EH (cell line): ENCODE measurements at regions not wholly inside any gene's neighbourhood (a gene's known extent, or its start where the extent isn't known, plus 50 kb on each side); places are given as distances from the start of the nearest gene placed in this dataset.
A peak's percentile ranks its signal among the peaks of the same experiment; 100 is the strongest.

ENCODE experiments used
- DNase-seq: peaks from one replicate; pipeline ENCODE4 v3.0.0-alpha.2; 2015; ENCODE audit warnings: low read depth

- DNase-seq: no peak
These were observed 164.3 kb downstream of the SETD4 start for GRCh38 chr21:35896060-35896459.

GRCh38 chr21:35895598-35895997 is 164.7 kb downstream of the SETD4 start:
- DNase-seq: peak; percentile 3

GRCh38 chr21:35893156-35893555 is 167.2 kb downstream of the SETD4 start:
- no peak for DNase-seq

- DNase-seq: no peak
These were observed 173.4 kb downstream of the SETD4 start for GRCh38 chr21:35886887-35887286.

GRCh38 chr21:35885942-35886541 is 174.3 kb downstream of the SETD4 start:
- DNase-seq: no peak

- peak; percentile 65 for DNase-seq
These were observed 177.5 kb downstream of the SETD4 start for GRCh38 chr21:35882791-35883240.

GRCh38 chr21:35873441-35873840 is 186.9 kb downstream of the SETD4 start:
- DNase-seq: peak; percentile 4

GRCh38 chr21:35871906-35872305 is 188.4 kb downstream of the SETD4 start:
- no peak for DNase-seq

GRCh38 chr21:35868869-35869223 is 191.5 kb downstream of the SETD4 start:
- DNase-seq: no peak

GRCh38 chr21:35868005-35868868 is 192.1 kb downstream of the SETD4 start:
- DNase-seq: no peak

GRCh38 chr21:35864039-35864438 is 196.3 kb downstream of the SETD4 start:
- no peak for DNase-seq

GRCh38 chr21:35862969-35863368 is 197.4 kb downstream of the SETD4 start:
- DNase-seq: no peak

GRCh38 chr21:35861661-35862060 is 198.7 kb downstream of the SETD4 start:
- peak; percentile 69 for DNase-seq

- no peak for DNase-seq
These were observed 200.0 kb downstream of the SETD4 start for GRCh38 chr21:35860189-35860869.

- no peak for DNase-seq
These were observed 200.6 kb downstream of the SETD4 start for GRCh38 chr21:35859677-35860076.

GRCh38 chr21:35857095-35857494 is 203.2 kb downstream of the SETD4 start:
- DNase-seq: no peak

GRCh38 chr21:35855484-35855883 is 204.8 kb downstream of the SETD4 start:
- DNase-seq: peak; percentile 62

- no peak for DNase-seq
These were observed 206.0 kb downstream of the SETD4 start for GRCh38 chr21:35854281-35854680.

- peak; percentile 60 for DNase-seq
These were observed 206.7 kb downstream of the SETD4 start for GRCh38 chr21:35853321-35854239.

GRCh38 chr21:35852820-35853219 is 207.5 kb downstream of the SETD4 start:
- no peak for DNase-seq

GRCh38 chr21:35850542-35851103 is 209.7 kb downstream of the SETD4 start:
- no peak for DNase-seq

- peak; percentile 84 for DNase-seq
These were observed 210.3 kb downstream of the SETD4 start for GRCh38 chr21:35850029-35850428.
